Glutamatergic neuron (in vitro differentiated cells): ENCODE measurements at regions not wholly inside any gene's neighbourhood (a gene's known extent, or its start where the extent isn't known, plus 50 kb on each side); places are given as distances from the start of the nearest gene placed in this dataset.
"Not testable (repeated sequence)": the region's sequence is repeated elsewhere in the genome, so short reads cannot be mapped to it uniquely, and the experiment has no call there.

Experiments
- DNase-seq: peaks from one replicate; pipeline ENCODE4 v3.0.0; 2022
- H3K27ac Mint-ChIP-seq: one replicate; pipeline ENCODE4 v1.8.0; 2020; ENCODE audit warnings: mild to moderate bottlenecking, mixed read lengths, inconsistent platforms; ENCODE audit not compliant: unreplicated experiment
- H3K27me3 Mint-ChIP-seq: one replicate; pipeline ENCODE4 v1.8.0; 2020; ENCODE audit warnings: mild to moderate bottlenecking, moderate library complexity, mixed read lengths, inconsistent platforms; ENCODE audit not compliant: unreplicated experiment
- H3K36me3 Mint-ChIP-seq: one replicate; pipeline ENCODE4 v1.8.0; 2020; ENCODE audit warnings: mild to moderate bottlenecking, mixed read lengths, inconsistent platforms; ENCODE audit not compliant: unreplicated experiment
- H3K4me1 Mint-ChIP-seq: one replicate; pipeline ENCODE4 v1.8.0; 2020; ENCODE audit warnings: mild to moderate bottlenecking, low read depth, mixed read lengths, inconsistent platforms; ENCODE audit not compliant: unreplicated experiment
- H3K4me3 Mint-ChIP-seq: one replicate; pipeline ENCODE4 v1.8.0; 2020; ENCODE audit warnings: mild to moderate bottlenecking, mixed read lengths, inconsistent platforms; ENCODE audit not compliant: unreplicated experiment
- H3K9me3 Mint-ChIP-seq: one replicate; pipeline ENCODE4 v1.8.0; 2020; ENCODE audit warnings: mild to moderate bottlenecking, moderate library complexity, mixed read lengths, inconsistent platforms; ENCODE audit not compliant: unreplicated experiment
- TF ChIP-seq, protein P1 (sequence below): fragments of 200-600 bp; sonication (generic); IDR thresholded peaks from one replicate; pipeline ENCODE4 v1.5.0; 2021; ENCODE audit not compliant: partially characterized antibody, unreplicated experiment

DNA sequence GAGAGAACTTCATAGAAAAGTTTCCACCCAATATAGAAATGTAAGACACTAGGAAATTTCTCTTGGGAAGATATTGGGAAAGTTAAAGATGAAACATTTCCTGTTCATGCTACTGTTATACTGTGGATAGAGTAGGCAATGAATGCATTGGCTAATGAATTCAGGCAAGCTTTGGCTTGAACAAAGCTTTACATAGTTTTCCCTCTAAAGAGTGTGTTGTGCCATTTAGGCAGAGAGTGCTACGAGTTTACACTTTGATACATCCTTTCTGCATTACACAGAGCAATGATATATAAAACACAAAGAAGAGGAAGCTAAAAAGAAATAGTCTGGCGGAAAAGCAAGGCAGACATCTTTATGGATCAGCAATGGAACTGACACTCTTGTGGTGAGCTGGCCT is 125.9 kb upstream of the SHH start:
- Mint-ChIP-seq H3K27ac (no peak overlapping the region), H3K27me3 (peaks cover 6% of the 10 kb centered on the region), H3K36me3 (peaks cover 14% of the 10 kb centered on the region), H3K9me3 (peaks cover 3% of the 10 kb centered on the region), H3K4me1 (no peaks in the 10 kb centered on the region), H3K4me3 (no peak overlapping the region)
- no peak for DNase-seq
- TF ChIP-seq, protein P1, sequence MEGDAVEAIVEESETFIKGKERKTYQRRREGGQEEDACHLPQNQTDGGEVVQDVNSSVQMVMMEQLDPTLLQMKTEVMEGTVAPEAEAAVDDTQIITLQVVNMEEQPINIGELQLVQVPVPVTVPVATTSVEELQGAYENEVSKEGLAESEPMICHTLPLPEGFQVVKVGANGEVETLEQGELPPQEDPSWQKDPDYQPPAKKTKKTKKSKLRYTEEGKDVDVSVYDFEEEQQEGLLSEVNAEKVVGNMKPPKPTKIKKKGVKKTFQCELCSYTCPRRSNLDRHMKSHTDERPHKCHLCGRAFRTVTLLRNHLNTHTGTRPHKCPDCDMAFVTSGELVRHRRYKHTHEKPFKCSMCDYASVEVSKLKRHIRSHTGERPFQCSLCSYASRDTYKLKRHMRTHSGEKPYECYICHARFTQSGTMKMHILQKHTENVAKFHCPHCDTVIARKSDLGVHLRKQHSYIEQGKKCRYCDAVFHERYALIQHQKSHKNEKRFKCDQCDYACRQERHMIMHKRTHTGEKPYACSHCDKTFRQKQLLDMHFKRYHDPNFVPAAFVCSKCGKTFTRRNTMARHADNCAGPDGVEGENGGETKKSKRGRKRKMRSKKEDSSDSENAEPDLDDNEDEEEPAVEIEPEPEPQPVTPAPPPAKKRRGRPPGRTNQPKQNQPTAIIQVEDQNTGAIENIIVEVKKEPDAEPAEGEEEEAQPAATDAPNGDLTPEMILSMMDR: no peak

DNA sequence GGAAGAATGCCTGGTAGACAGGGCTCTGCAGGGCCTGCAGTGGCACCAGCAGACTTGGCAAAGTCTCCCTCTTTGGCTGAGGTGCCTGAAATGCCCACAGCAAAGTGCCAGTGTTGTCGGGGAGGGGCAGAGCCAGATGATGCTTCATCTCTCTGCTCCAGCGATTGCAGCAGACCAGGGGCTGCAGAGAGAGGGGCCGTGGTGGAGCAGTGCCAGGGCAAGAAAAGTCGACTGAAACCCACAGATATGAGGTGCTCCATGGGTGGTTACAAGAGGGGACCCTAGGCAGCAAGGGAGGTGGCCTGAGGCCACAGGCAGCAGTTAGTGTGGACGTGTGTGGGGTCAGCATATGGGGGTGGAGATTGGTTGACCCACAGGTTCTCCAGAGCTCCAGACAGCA is 123.5 kb upstream of the SHH start:
- no peak overlapping the region for H3K4me3 Mint-ChIP-seq
- H3K27ac Mint-ChIP-seq: no peak overlapping the region
- H3K27me3 Mint-ChIP-seq: peaks cover 7% of the 10 kb centered on the region

DNA sequence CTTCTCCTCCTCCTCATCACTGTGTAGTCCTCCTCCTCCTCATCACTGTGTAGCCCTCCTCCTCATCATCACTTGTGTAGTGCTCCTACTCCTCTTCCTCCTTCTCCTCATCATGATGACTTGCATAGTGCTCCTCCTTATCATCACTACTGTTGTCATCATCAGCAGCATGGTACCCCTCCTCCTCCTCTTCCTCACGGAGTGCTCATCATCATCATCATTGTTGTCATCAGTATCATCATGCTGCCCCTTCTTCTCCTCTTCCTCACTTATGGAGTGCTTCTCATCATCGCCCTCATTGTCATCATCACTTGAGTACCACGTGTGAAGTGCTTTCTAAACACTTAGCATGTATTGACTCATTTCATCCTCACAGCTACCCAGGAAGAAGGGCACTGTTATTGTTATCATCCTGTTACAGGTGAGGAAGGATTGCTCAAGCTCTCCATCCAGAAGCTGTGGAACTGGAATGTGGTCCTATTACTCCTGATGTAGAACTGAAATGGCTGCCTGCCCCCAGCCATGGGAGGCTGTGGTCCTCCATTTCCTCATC is 122.8 kb upstream of the SHH start:
- H3K4me1 Mint-ChIP-seq: no peaks in the 10 kb centered on the region
- TF ChIP-seq, protein P1: no peak
- peaks cover 3% of the 10 kb centered on the region for H3K9me3 Mint-ChIP-seq
- peaks cover 7% of the 10 kb centered on the region for H3K27me3 Mint-ChIP-seq
- H3K4me3 Mint-ChIP-seq: no peak overlapping the region
- peaks cover 14% of the 10 kb centered on the region for H3K36me3 Mint-ChIP-seq
- no peak overlapping the region for H3K27ac Mint-ChIP-seq
- DNase-seq: no peak

More for the DNA sequence above, 123.5 kb upstream of the SHH start:
- Mint-ChIP-seq H3K36me3 (peaks cover 14% of the 10 kb centered on the region), H3K9me3 (peaks cover 5% of the 10 kb centered on the region), H3K4me1 (no peaks in the 10 kb centered on the region)
- TF ChIP-seq, protein P1: no peak
- DNase-seq: no peak

DNA sequence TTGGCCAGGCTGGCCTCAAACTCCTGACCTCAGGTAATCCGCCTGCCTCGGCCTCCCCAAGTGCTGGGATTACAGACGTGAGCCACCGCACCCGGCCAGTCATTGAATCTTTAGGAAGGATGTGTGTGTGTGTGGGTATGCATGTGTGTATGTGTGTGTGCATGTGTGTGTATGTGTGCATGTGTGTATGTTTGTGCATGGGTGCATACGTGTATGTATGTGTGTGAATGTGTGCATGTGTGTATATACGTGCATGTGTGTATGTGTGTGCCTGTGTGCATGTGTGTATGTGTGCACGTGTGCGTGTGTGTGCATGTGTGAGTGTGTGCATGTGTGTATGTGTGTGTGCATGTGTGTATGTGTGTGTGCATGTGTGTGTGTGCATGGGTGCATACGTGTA is 120.1 kb upstream of the SHH start:
- not testable (repeated sequence) for H3K36me3 Mint-ChIP-seq, H3K27ac Mint-ChIP-seq, H3K4me1 Mint-ChIP-seq, DNase-seq, H3K4me3 Mint-ChIP-seq, H3K27me3 Mint-ChIP-seq, H3K9me3 Mint-ChIP-seq

DNA sequence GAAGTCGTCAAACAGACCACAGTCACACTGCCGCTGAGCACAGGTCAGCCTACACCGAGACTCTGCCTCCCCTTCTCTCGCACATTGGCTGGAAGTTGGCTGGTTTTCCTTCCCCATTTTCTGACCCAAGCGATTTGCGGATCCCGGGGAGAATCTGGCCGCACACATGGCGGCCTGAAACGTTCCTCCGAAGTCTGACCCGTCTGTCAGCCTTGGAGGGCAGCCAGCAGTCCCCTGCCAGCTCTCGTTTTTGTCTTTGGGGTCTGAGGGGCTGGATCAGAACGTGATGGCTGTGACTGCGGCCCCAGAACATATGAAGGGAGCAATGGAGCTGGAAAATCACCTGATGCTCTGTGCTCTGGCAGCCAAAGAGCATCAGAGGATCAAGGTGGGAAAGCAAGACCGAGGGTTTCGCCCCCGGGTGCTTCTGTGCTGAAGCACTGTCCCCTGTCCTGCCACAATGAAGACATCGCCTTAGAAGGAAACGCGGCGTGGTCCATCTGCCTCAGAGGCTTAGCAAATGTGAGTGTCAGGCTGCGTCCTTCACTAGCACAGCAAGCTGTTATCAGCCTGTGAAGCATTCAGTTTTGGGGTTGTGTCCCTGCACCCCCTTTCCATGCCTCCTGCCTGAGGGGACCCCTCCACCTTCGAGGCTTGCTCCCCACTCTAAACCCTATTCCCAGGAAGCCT is 119.3 kb upstream of the SHH start:
- H3K9me3 Mint-ChIP-seq: peaks cover 2% of the 10 kb centered on the region

More for the DNA sequence above, 119.3 kb upstream of the SHH start:
- Mint-ChIP-seq H3K27me3 (peaks cover 7% of the 10 kb centered on the region), H3K36me3 (no peaks in the 10 kb centered on the region), H3K4me1 (no peaks in the 10 kb centered on the region), H3K4me3 (no peak overlapping the region), H3K27ac (no peak overlapping the region)
- DNase-seq: no peak
- TF ChIP-seq, protein P1: no peak
